ENCODE measurements at regions not wholly inside any gene's neighbourhood (a gene's known extent, or its start where the extent isn't known, plus 50 kb on each side); places are given as distances from the start of the nearest gene placed in this dataset.

DNA sequence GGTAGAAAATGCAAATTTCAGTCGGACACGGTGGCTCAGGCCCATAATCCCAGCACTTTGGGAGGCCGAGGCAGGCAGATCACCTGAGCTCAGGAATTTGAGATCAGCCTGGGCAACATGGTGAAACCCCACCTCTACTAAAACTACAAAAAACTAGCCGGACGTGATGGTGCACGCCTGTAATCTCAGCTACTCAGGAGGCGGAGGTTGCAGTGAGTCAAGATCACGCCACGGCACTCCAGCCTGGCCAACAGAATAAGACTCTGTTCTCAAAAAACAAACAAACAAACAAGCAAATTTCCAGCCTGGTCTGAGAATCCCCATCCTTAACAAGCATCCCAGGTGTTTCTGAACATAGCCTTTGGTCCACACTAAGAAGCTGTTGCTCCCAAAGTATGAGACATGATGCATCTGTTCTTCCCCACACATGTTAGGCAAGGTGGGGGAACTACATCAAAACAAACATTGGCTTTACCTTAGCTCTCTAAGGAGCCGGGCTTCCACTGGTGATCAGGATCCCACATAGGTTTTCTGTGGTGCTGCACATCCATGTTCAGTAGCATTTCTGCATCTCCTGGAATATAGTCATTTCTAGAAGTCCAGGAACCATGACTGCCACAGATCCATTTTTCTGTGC lies 92.5 kb upstream of the DMRT1 start:
- Histone ChIP-seq H2AFZ (ENCODE audit: insufficient read depth, low read length, poor library complexity) (no peak overlapping the region), H3K4me3 (ENCODE audit: low read depth, low read length) (no peak overlapping the region), H3K4ac (ENCODE audit: low read depth, low read length) (no peak overlapping the region), H3K36me3 (ENCODE audit: control insufficient read depth in 1 of 2, insufficient read depth in 2 of 2, low read length in 2 of 2) (peaks cover 32 to 45% of the 10 kb centered on the region in 2 experiments), H3K27ac (ENCODE audit: low read depth, low read length) (peak overlapping the region; percentile 50), H3K14ac (ENCODE audit: low read length) (no peak overlapping the region), H4K12ac (ENCODE audit: low read depth, low read length) (no peak overlapping the region), H3K23ac (ENCODE audit: low read length) (no peak overlapping the region), H3K4me1 (ENCODE audit: control insufficient read depth in 1 of 2, insufficient read depth in 2 of 2, low read length in 2 of 2) (peaks cover 9 to 20% of the 10 kb centered on the region in 2 experiments), H4K8ac (ENCODE audit: low read depth, low read length) (no peak overlapping the region), H2BK120ac (ENCODE audit: insufficient read depth, low read length, poor library complexity) (no peak overlapping the region), H3K9me3 (ENCODE audit: insufficient read depth, low read depth, low read length) (no peaks in the 10 kb centered on the region), H3K79me2 (ENCODE audit: control insufficient read depth, insufficient read depth, low read length, poor library complexity) (no peaks in the 10 kb centered on the region), H2BK12ac (ENCODE audit: low read length) (no peak overlapping the region), H2AK5ac (ENCODE audit: low read length) (no peak overlapping the region), H4K91ac (ENCODE audit: low read depth, low read length) (peak overlapping the region; percentile 20), H3K79me1 (ENCODE audit: low read length) (peaks cover 17% of the 10 kb centered on the region), H2BK5ac (ENCODE audit: low read depth, low read length, poor library complexity) (no peak overlapping the region), H3K4me2 (ENCODE audit: low read length) (no peak overlapping the region), H3K18ac (ENCODE audit: low read length) (no peak overlapping the region), H3K9ac (ENCODE audit: low read length) (no peak overlapping the region), H3K27me3 (ENCODE audit: insufficient read depth, low read length) (no peaks in the 10 kb centered on the region)
- no CpG with 5 or more reads among the region's 10 CpGs for WGBS (ENCODE audit: extremely low coverage, insufficient coverage, insufficient read length)
- no peak for DNase-seq

DNA sequence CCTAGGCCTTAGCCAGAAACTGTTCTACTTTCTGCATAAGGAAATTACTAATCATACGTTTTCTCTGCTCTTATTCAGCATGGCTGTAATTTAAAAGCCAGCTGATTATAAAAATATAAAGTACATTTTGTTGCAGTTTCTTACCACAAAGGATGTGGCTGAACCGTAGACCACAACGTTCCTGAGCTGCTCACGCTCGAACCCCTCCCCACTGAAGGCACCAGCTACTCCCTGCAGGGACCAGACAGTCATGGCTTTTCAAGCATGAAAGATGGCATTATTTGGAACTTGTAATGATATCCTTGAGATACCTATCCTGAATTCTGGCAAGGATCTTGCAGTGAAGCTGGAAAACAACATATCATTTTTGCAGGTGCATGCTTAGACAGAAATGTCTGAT lies 91.8 kb upstream of the DMRT1 start:
- H4K8ac ChIP-seq (ENCODE audit: low read depth, low read length): no peak overlapping the region
- no peak overlapping the region for H4K12ac ChIP-seq (ENCODE audit: low read depth, low read length)
- H3K4me3 ChIP-seq (ENCODE audit: low read depth, low read length): no peak overlapping the region
- H3K4me1 ChIP-seq (ENCODE audit: control insufficient read depth in 1 of 2, insufficient read depth in 2 of 2, low read length in 2 of 2): peaks cover 9 to 21% of the 10 kb centered on the region in 2 experiments
- H3K9me3 ChIP-seq (ENCODE audit: insufficient read depth, low read depth, low read length): no peaks in the 10 kb centered on the region
- H3K18ac ChIP-seq (ENCODE audit: low read length): no peak overlapping the region
- no peak overlapping the region for H2BK120ac ChIP-seq (ENCODE audit: insufficient read depth, low read length, poor library complexity)
- H2AK5ac ChIP-seq (ENCODE audit: low read length): no peak overlapping the region
- no peak overlapping the region for H2BK12ac ChIP-seq (ENCODE audit: low read length)
- H3K27me3 ChIP-seq (ENCODE audit: insufficient read depth, low read length): no peaks in the 10 kb centered on the region
- H3K27ac ChIP-seq (ENCODE audit: low read depth, low read length): peak overlapping the region; percentile 32
- peaks cover 25 to 38% of the 10 kb centered on the region in 2 experiments for H3K36me3 ChIP-seq (ENCODE audit: control insufficient read depth in 1 of 2, insufficient read depth in 2 of 2, low read length in 2 of 2)
- H3K23ac ChIP-seq (ENCODE audit: low read length): no peak overlapping the region
- no peak overlapping the region for H3K9ac ChIP-seq (ENCODE audit: low read length)
- no peak overlapping the region for H2AFZ ChIP-seq (ENCODE audit: insufficient read depth, low read length, poor library complexity)
- H3K14ac ChIP-seq (ENCODE audit: low read length): no peak overlapping the region
- H3K4ac ChIP-seq (ENCODE audit: low read depth, low read length): no peak overlapping the region
- no CpG with 5 or more reads among the region's 5 CpGs for WGBS (ENCODE audit: extremely low coverage, insufficient coverage, insufficient read length)
- H4K91ac ChIP-seq (ENCODE audit: low read depth, low read length): peak overlapping the region; percentile 40
- no peak overlapping the region for H3K4me2 ChIP-seq (ENCODE audit: low read length)
- no peak for DNase-seq
- no peak overlapping the region for H2BK5ac ChIP-seq (ENCODE audit: low read depth, low read length, poor library complexity)
- H3K79me2 ChIP-seq (ENCODE audit: control insufficient read depth, insufficient read depth, low read length, poor library complexity): no peaks in the 10 kb centered on the region
- peaks cover 17% of the 10 kb centered on the region for H3K79me1 ChIP-seq (ENCODE audit: low read length)

DNA sequence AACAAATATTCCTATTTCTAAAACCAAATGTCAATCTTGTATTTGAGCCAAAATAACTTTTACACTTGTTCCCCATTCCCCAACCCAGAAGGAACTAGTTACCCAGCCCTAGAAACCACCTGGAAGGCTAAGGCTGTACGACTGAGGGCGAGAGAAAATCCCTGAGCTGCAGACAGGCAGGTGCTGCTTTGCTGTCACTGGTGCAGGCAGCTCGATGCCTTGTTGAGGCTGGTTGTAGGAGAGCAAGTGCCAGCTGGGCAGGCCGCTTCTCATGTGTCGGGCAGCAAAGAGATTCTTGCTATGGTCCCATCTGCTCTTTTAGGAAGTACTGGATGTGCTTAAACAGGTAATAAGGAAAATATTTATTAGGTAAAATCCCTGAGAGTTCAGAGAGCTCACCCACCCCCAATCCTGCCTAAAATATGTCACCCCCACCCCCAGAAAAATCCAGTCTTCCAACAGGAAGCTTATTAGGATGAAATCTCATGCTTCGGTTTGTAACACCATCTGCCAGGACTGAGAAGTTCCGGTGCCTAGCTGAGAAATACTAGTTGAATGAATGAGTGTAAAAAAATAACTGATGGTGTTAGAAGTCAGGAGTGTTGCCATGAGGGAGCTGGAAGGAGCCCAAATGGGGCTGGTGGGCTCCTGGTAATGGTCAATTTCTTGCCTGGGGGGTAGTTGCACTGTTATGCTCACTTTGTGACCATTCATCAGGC lies 91.1 kb upstream of the DMRT1 start:
- H4K91ac ChIP-seq (ENCODE audit: low read depth, low read length): peak overlapping the region; percentile 52
- no peak overlapping the region for H3K14ac ChIP-seq (ENCODE audit: low read length)
- H4K8ac ChIP-seq (ENCODE audit: low read depth, low read length): no peak overlapping the region
- no peak overlapping the region for H3K23ac ChIP-seq (ENCODE audit: low read length)
- no CpG with 5 or more reads among the region's 7 CpGs for WGBS (ENCODE audit: extremely low coverage, insufficient coverage, insufficient read length)
- H3K4me2 ChIP-seq (ENCODE audit: low read length): no peak overlapping the region
- no peak overlapping the region for H3K9ac ChIP-seq (ENCODE audit: low read length)
- H2BK120ac ChIP-seq (ENCODE audit: insufficient read depth, low read length, poor library complexity): peak overlapping the region; percentile 48
- peak overlapping the region; percentile 48 for H2BK12ac ChIP-seq (ENCODE audit: low read length)
- H3K18ac ChIP-seq (ENCODE audit: low read length): no peak overlapping the region
- no peak for DNase-seq
- no peak overlapping the region for H2AFZ ChIP-seq (ENCODE audit: insufficient read depth, low read length, poor library complexity)
- H2AK5ac ChIP-seq (ENCODE audit: low read length): peak overlapping the region; percentile 65
- H3K4me1 ChIP-seq (ENCODE audit: control insufficient read depth in 1 of 2, insufficient read depth in 2 of 2, low read length in 2 of 2): peaks cover 14 to 21% of the 10 kb centered on the region in 2 experiments
- H3K27ac ChIP-seq (ENCODE audit: low read depth, low read length): peak overlapping the region; percentile 86
- H3K4me3 ChIP-seq (ENCODE audit: low read depth, low read length): peak overlapping the region; percentile 4
- no peaks in the 10 kb centered on the region for H3K79me2 ChIP-seq (ENCODE audit: control insufficient read depth, insufficient read depth, low read length, poor library complexity)
- H2BK5ac ChIP-seq (ENCODE audit: low read depth, low read length, poor library complexity): peak overlapping the region; percentile 36
- H3K79me1 ChIP-seq (ENCODE audit: low read length): peaks cover 20% of the 10 kb centered on the region
- H4K12ac ChIP-seq (ENCODE audit: low read depth, low read length): no peak overlapping the region
- H3K27me3 ChIP-seq (ENCODE audit: insufficient read depth, low read length): no peaks in the 10 kb centered on the region
- no peak overlapping the region for H3K4ac ChIP-seq (ENCODE audit: low read depth, low read length)
- peaks cover 19 to 31% of the 10 kb centered on the region in 2 experiments for H3K36me3 ChIP-seq (ENCODE audit: control insufficient read depth in 1 of 2, insufficient read depth in 2 of 2, low read length in 2 of 2)
- H3K9me3 ChIP-seq (ENCODE audit: insufficient read depth, low read depth, low read length): no peaks in the 10 kb centered on the region

DNA sequence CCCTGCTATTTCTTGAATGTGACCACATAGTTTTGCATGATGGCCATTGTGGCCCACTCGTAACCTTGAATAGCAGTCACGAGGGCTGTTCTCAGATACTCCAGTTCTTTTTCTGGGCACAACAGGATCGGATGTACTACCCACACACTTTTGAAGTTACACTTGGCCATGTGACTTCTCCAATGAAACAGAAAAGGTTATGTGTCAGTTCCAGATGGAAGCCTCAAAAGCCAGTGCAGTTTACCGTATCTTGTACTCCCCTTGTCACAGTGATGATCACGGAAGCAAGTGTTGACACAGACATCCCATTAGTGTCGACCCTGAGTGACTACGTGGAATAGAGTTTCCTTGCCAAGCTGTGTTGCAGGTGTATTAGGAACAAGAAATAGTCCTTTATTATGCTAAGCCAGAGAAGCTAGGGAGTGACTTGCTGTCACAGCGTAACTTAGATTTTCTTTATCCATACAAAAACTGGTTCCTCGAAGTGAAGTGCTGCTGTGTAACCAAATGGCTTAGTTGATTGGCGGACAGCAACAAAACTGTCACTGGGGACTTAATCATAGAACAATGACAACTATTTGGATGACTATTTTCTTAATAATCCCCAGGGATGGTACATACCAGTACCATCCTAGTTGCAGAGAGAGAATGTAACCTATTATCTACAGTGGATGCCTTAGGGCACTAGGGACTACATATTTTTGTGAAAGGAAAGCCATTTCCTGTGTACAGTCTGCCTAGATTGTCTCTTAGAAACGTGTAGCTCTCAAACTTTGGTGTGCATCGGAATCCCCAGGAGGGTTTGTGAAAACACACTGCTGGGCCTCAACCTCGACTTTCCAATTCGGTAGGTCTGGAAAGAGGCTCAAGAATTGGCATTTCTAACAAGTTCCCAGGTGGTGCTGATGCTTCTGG lies 90.1 kb upstream of the DMRT1 start:
- DNase-seq: peak; percentile 86 to 98
- no CpG with 5 or more reads among the region's 14 CpGs for WGBS (ENCODE audit: extremely low coverage, insufficient coverage, insufficient read length)
- H2BK5ac ChIP-seq (ENCODE audit: low read depth, low read length, poor library complexity): peak overlapping the region; percentile 75
- H2BK120ac ChIP-seq (ENCODE audit: insufficient read depth, low read length, poor library complexity): peak overlapping the region; percentile 72
- H2AFZ ChIP-seq (ENCODE audit: insufficient read depth, low read length, poor library complexity): peak overlapping the region; percentile 18
- peaks cover 25% of the 10 kb centered on the region for H3K79me1 ChIP-seq (ENCODE audit: low read length)
- peak overlapping the region; percentile 87 for H2AK5ac ChIP-seq (ENCODE audit: low read length)
- H3K79me2 ChIP-seq (ENCODE audit: control insufficient read depth, insufficient read depth, low read length, poor library complexity): no peaks in the 10 kb centered on the region
- no peak overlapping the region for H4K12ac ChIP-seq (ENCODE audit: low read depth, low read length)
- peak overlapping the region; percentile 56 for H4K8ac ChIP-seq (ENCODE audit: low read depth, low read length)
- peak overlapping the region; percentile 67 for H2BK12ac ChIP-seq (ENCODE audit: low read length)
- peak overlapping the region; percentile 79 for H3K18ac ChIP-seq (ENCODE audit: low read length)
- H3K4ac ChIP-seq (ENCODE audit: low read depth, low read length): no peak overlapping the region
- H3K4me2 ChIP-seq (ENCODE audit: low read length): no peak overlapping the region
- H3K14ac ChIP-seq (ENCODE audit: low read length): peak overlapping the region; percentile 66
- no peak overlapping the region for H3K4me3 ChIP-seq (ENCODE audit: low read depth, low read length)
- no peaks in the 10 kb centered on the region for H3K9me3 ChIP-seq (ENCODE audit: insufficient read depth, low read depth, low read length)
- peaks cover 23 to 29% of the 10 kb centered on the region in 2 experiments for H3K4me1 ChIP-seq (ENCODE audit: control insufficient read depth in 1 of 2, insufficient read depth in 2 of 2, low read length in 2 of 2)
- no peaks in the 10 kb centered on the region for H3K27me3 ChIP-seq (ENCODE audit: insufficient read depth, low read length)
- no peak overlapping the region for H3K23ac ChIP-seq (ENCODE audit: low read length)
- peaks cover 14 to 27% of the 10 kb centered on the region in 2 experiments for H3K36me3 ChIP-seq (ENCODE audit: control insufficient read depth in 1 of 2, insufficient read depth in 2 of 2, low read length in 2 of 2)
- H3K27ac ChIP-seq (ENCODE audit: low read depth, low read length): peak overlapping the region; percentile 92
- no peak overlapping the region for H3K9ac ChIP-seq (ENCODE audit: low read length)
- H4K91ac ChIP-seq (ENCODE audit: low read depth, low read length): peak overlapping the region; percentile 80

All from trophoblast cell (in vitro differentiated cells and primary cell).